Thoracic aorta (tissue), 2 donors: ENCODE measurements at regions not wholly inside any gene's neighbourhood (a gene's known extent, or its start where the extent isn't known, plus 50 kb on each side); places are given as distances from the start of the nearest gene placed in this dataset.

Experiments used
- ATAC-seq: fragments of 150-250 bp; one replicate; pipeline ENCODE4 v1.8.0; 2017; ENCODE audit warnings: low read depth; ENCODE audit not compliant: insufficient number of reproducible peaks, low FRiP score
- DNase-seq: peaks from one replicate; pipeline ENCODE4 v3.0.0-alpha.2; 2020; ENCODE audit warnings: low spot score
- H3K27ac ChIP-seq, 2 donors: fragments of 200-600 bp; sonication (generic); 1 replicate in 1 of 2; 2 replicates in 1 of 2; pipeline ENCODE4 v1.5.1; 2016; ENCODE audit warnings: mild to moderate bottlenecking in 2 of 2, moderate library complexity in 2 of 2
- H3K27me3 ChIP-seq: fragments of 200-600 bp; sonication (generic); replicated peaks from 2 replicates; pipeline ENCODE4 v1.6.0; 2016; ENCODE audit warnings: mild to moderate bottlenecking; ENCODE audit not compliant: insufficient read depth
- H3K36me3 ChIP-seq: fragments of 200-600 bp; sonication (generic); one replicate; pipeline ENCODE4 v1.5.1; 2016
- H3K4me1 ChIP-seq, 2 donors: fragments of 200-600 bp; sonication (generic); 1 replicate in 1 of 2; 2 replicates in 1 of 2; pipeline versions ENCODE4 v1.5.1 to v1.6.0; 2016; ENCODE audit warnings: low read depth in 2 of 2, mild to moderate bottlenecking in 1 of 2; ENCODE audit not compliant: control insufficient read depth in 1 of 2
- H3K4me3 ChIP-seq: fragments of 200-600 bp; sonication (generic); 2 replicates; pipeline ENCODE4 v1.5.1; 2016; ENCODE audit warnings: mild to moderate bottlenecking
- H3K9me3 ChIP-seq: fragments of 200-600 bp; sonication (generic); 2 replicates; pipeline ENCODE4 v1.5.1; 2016
- TF ChIP-seq, protein P1 (sequence below): fragments of 200-600 bp; sonication (generic); IDR thresholded peaks from one replicate; pipeline ENCODE4 v1.5.1; 2019; ENCODE audit warnings: antibody characterized with exemption

DNA sequence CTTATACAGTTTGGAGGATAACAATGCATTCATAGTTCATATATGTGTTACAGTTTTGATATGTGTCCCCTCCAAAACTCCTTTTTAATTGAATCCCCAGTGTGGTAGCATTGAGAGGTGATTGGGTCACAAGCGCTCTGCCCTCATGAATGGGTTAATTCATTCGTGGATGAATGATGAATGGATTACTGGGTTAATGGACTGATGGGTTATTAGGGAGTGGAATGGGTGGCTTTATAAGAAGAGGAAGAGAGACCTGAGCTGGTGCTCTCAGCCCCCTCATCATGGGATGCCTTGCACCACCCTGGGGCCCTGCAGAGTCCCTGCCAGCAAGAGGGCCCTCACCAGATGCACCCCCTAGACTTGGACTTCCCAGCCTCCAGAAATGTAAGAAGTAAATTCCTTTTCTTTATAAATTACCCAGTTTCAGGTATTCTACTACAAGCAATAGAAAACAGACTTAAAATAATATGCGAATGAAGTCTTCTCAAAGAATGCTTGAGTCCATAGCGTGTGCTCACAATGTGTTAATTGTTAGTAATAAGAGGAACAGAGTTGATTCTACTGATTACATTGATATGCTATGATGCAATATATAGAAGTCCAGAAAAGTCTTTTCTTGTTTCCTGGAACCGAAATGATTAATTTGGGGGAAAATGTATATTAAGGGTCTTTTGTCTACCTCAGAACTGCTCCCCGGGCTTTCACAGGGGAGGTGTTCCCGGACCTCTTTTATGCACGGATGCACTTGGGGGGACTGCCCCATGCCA is 190.2 kb downstream of the ERCC6L2 start:
- no peak overlapping the region for H3K27ac ChIP-seq
- H3K4me3 ChIP-seq: no peak overlapping the region
- no peaks in the 10 kb centered on the region for H3K27me3 ChIP-seq
- no peaks in the 10 kb centered on the region for H3K9me3 ChIP-seq
- ATAC-seq: no peak
- DNase-seq: no peak
- H3K4me1 ChIP-seq: peaks cover 7 to 68% of the 10 kb centered on the region in 2 donors
- no peaks in the 10 kb centered on the region for H3K36me3 ChIP-seq
- TF ChIP-seq, protein P1, sequence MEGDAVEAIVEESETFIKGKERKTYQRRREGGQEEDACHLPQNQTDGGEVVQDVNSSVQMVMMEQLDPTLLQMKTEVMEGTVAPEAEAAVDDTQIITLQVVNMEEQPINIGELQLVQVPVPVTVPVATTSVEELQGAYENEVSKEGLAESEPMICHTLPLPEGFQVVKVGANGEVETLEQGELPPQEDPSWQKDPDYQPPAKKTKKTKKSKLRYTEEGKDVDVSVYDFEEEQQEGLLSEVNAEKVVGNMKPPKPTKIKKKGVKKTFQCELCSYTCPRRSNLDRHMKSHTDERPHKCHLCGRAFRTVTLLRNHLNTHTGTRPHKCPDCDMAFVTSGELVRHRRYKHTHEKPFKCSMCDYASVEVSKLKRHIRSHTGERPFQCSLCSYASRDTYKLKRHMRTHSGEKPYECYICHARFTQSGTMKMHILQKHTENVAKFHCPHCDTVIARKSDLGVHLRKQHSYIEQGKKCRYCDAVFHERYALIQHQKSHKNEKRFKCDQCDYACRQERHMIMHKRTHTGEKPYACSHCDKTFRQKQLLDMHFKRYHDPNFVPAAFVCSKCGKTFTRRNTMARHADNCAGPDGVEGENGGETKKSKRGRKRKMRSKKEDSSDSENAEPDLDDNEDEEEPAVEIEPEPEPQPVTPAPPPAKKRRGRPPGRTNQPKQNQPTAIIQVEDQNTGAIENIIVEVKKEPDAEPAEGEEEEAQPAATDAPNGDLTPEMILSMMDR: no peak

DNA sequence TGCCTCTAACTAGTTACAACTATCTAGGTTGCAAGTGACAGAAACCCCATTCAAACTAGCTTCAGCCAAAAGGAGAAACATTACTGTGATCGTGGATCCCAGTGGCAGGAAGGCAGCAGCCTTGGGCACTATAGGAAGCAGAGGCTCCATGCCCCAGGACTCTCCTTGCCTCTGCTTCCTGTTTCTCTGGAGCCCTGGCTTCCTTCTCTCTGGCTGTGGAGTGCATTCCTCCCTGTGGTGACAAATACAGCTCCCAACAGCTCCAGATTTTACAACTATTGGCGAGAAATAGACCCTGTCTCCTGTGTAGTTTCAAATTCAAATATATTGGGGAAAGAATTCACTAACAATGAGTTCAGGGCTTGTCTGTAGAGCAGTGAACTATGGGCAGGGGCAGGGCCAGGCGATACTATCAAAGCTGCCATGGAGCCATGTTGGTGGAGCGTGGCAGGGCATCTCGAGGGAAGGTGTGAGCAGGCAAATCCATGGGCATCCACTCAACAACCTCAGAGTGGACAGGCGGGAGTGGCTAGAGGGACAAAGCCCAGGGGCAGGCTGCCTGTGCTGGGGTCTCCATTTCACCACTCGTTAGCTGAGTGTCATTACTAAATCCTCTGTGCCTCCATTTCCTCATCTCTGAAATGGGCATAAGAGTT is 189.5 kb downstream of the ERCC6L2 start:
- Histone ChIP-seq H3K4me1 (peaks cover 7 to 69% of the 10 kb centered on the region in 2 donors), H3K9me3 (no peaks in the 10 kb centered on the region), H3K36me3 (no peaks in the 10 kb centered on the region), H3K27ac (no peak overlapping the region), H3K27me3 (no peaks in the 10 kb centered on the region), H3K4me3 (no peak overlapping the region)
- ATAC-seq (no peak), DNase-seq (no peak)
- TF ChIP-seq, protein P1: no peak

DNA sequence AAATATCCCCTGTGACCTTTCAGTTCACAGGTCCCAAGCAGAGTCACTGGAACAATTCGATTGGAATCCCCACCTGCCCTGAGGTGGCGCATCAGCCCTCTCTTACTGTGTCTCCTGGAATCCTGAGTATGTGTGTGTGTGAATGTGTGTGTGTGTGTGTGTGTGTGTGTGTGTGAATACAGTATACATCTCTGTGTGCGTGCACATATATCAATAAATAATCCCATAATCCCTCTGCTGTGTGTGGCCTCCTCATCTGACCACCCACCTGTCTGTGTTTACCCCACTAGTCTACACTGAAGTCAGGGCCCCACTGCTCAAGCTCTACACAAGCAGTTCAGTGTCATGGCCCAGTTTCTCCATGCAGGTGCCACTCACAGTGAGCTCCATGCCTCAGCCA is 187.4 kb downstream of the ERCC6L2 start:
- no peak for ATAC-seq
- H3K4me3 ChIP-seq: no peak overlapping the region
- H3K4me1 ChIP-seq: peaks cover 5 to 49% of the 10 kb centered on the region in 2 donors
- DNase-seq: no peak
- H3K36me3 ChIP-seq: no peaks in the 10 kb centered on the region
- no peaks in the 10 kb centered on the region for H3K27me3 ChIP-seq
- no peaks in the 10 kb centered on the region for H3K9me3 ChIP-seq
- TF ChIP-seq, protein P1: no peak
- H3K27ac ChIP-seq: no peak overlapping the region

DNA sequence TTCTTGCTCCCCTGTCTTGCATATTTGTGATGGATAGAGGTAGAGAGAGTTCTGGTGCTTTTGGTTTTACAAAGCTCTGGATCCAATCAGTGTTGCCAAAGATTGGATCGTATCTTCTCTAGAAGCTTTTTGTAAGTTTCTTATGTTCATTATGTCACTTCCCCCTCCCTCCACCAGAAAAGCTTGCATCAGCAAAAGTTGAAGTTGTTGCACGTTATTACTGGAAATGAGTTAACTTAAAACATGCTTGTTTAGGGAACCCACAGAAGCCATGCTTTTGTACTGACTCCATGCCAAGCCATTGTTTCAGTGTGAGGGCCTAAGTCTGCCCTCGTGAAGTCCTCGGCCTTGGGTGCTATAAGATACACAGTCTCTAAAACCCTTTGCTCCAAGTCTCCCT is 186.5 kb downstream of the ERCC6L2 start:
- Histone ChIP-seq H3K27ac (no peak overlapping the region), H3K9me3 (no peaks in the 10 kb centered on the region), H3K4me3 (no peak overlapping the region), H3K4me1 (peaks cover under 1 to 42% of the 10 kb centered on the region in 2 donors), H3K36me3 (no peaks in the 10 kb centered on the region), H3K27me3 (no peaks in the 10 kb centered on the region)
- DNase-seq: no peak
- TF ChIP-seq, protein P1: no peak
- ATAC-seq: no peak

DNA sequence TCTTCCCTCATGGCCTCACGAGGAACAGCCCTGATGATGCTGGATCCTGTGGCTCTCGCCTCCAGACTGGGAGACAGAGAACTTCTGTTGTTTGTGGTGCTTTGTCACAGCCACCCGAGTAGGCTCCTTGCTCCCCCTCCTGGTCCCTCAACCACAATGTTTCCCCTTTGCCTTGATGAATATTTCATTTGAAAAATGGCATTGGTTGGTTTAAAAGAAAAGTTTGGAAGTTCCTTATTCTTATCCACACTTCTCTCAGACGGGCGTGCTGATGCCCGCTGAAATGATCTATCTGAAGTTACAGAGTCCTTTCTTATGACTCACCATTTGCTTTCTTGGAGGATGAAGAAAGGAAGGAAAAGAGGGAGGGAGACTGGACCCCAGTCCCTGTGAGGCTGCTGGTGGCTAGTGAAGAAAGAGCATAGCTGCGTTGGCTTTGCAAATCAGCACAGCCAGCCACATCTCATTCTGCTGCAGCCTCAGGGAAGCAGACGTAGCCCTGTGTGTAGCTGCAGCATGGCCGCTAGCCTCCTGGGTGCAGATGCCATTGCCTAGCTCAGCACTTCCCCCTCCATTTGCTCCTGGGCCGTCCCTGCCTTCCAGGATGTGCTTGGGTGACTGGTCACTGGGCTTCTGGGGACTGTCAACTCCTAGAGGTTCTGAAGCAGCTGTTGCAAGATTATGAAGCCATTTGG is 185.9 kb downstream of the ERCC6L2 start:
- TF ChIP-seq, protein P1: peak; percentile 51
- Histone ChIP-seq H3K36me3 (no peaks in the 10 kb centered on the region), H3K4me1 (peaks cover 0 to 36% of the 10 kb centered on the region in 2 donors), H3K27me3 (no peaks in the 10 kb centered on the region), H3K27ac (peak overlapping the region in 1 of 2 donors; percentile 6), H3K9me3 (no peaks in the 10 kb centered on the region), H3K4me3 (no peak overlapping the region)
- ATAC-seq (peak; percentile 27), DNase-seq (no peak)
